ENCODE measurements at regions not wholly inside any gene's neighbourhood (a gene's known extent, or its start where the extent isn't known, plus 50 kb on each side); places are given as distances from the start of the nearest gene placed in this dataset.

- H3K4me3 ChIP-seq = no peak overlapping the region
- H3K27ac ChIP-seq = no peak overlapping the region
- DNase-seq (no peak), ATAC-seq (no peak)
- intact Hi-C loops (cut with DNase I) = loop anchor here in 1 of 10 donors (10.0 kb wide), 1 partner anchor 62 kb away; no protein-coding TSS in a partner anchor
- H3K4me1 ChIP-seq = no peaks in the 10 kb centered on the region
- H3K27me3 ChIP-seq = peaks cover 0 to 10% (median 0%) of the 10 kb centered on the region in 7 donors
- no peaks in the 10 kb centered on the region for H3K36me3 ChIP-seq
- H3K9me3 ChIP-seq = peaks cover 0 to 11% (median 0%) of the 10 kb centered on the region in 11 donors
- 96 to 98% methylated on average over 1 of the region's 1 CpG for WGBS, 2 donors
- TF ChIP-seq, protein P1, sequence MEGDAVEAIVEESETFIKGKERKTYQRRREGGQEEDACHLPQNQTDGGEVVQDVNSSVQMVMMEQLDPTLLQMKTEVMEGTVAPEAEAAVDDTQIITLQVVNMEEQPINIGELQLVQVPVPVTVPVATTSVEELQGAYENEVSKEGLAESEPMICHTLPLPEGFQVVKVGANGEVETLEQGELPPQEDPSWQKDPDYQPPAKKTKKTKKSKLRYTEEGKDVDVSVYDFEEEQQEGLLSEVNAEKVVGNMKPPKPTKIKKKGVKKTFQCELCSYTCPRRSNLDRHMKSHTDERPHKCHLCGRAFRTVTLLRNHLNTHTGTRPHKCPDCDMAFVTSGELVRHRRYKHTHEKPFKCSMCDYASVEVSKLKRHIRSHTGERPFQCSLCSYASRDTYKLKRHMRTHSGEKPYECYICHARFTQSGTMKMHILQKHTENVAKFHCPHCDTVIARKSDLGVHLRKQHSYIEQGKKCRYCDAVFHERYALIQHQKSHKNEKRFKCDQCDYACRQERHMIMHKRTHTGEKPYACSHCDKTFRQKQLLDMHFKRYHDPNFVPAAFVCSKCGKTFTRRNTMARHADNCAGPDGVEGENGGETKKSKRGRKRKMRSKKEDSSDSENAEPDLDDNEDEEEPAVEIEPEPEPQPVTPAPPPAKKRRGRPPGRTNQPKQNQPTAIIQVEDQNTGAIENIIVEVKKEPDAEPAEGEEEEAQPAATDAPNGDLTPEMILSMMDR (IDR thresholded peaks at IDR 0.05) = no peak
Observed at GRCh38 chr17:70646673-70647072, 477.3 kb downstream of the KCNJ2 start.

- TF ChIP-seq, protein P1 (IDR thresholded peaks at IDR 0.05) = no peak
- H3K36me3 ChIP-seq = no peaks in the 10 kb centered on the region
- peaks cover 0 to 12% (median 0%) of the 10 kb centered on the region in 7 donors for H3K27me3 ChIP-seq
- no peak for DNase-seq
- no peak overlapping the region for H3K4me3 ChIP-seq
- H3K9me3 ChIP-seq = peaks cover 0 to 11% (median 0%) of the 10 kb centered on the region in 11 donors
- no peak overlapping the region for H3K27ac ChIP-seq
- no peaks in the 10 kb centered on the region for H3K4me1 ChIP-seq
- intact Hi-C loops (cut with DNase I) = loop anchor here in 1 of 10 donors (10.0 kb wide), 1 partner anchor 63 kb away; no protein-coding TSS in a partner anchor
- no peak for ATAC-seq
Observed at GRCh38 chr17:70648166-70648565, 478.8 kb downstream of the KCNJ2 start.

- intact Hi-C loops (cut with DNase I) = no loop called here
- WGBS, 2 donors = 62 to 69% methylated on average over 3 of the region's 3 CpGs
- no peak overlapping the region for H3K27ac ChIP-seq
Observed at GRCh38 chr17:70653850-70654249, 484.5 kb downstream of the KCNJ2 start.

GRCh38 chr17:70654706-70655105 lies 485.4 kb downstream of the KCNJ2 start:
- Histone ChIP-seq H3K4me1 (no peaks in the 10 kb centered on the region), H3K9me3 (no peaks in the 10 kb centered on the region), H3K27ac (no peak overlapping the region), H3K4me3 (no peak overlapping the region), H3K27me3 (peaks cover 0 to 12% (median 0%) of the 10 kb centered on the region in 7 donors), H3K36me3 (no peaks in the 10 kb centered on the region)
- ATAC-seq (no peak), DNase-seq (no peak)
- intact Hi-C loops (cut with DNase I) = no loop called here
- TF ChIP-seq, protein P1 (IDR thresholded peaks at IDR 0.05) = no peak
- 50 to 59% methylated on average over 3 of the region's 3 CpGs for WGBS, 2 donors

More at GRCh38 chr17:70653850-70654249, 484.5 kb downstream of the KCNJ2 start:
- ATAC-seq (no peak), DNase-seq (no peak)
- TF ChIP-seq, protein P1 (IDR thresholded peaks at IDR 0.05) = no peak
- Histone ChIP-seq H3K36me3 (no peaks in the 10 kb centered on the region), H3K9me3 (no peaks in the 10 kb centered on the region), H3K4me1 (no peaks in the 10 kb centered on the region), H3K4me3 (no peak overlapping the region), H3K27me3 (peaks cover 0 to 12% (median 0%) of the 10 kb centered on the region in 7 donors)
